IMR-90 (cell line): ENCODE measurements at regions not wholly inside any gene's neighbourhood (a gene's known extent, or its start where the extent isn't known, plus 50 kb on each side); places are given as distances from the start of the nearest gene placed in this dataset.

Source experiments
- ATAC-seq: fragments of 200-7000 bp; cut with Tn5 transposase; 2 replicates; pipeline ENCODE4 v1.9.1; 2020; ENCODE audit warnings: low read depth, mild to moderate bottlenecking, moderate library complexity
- BruUV-seq: library from RNA; stranded (reverse); fragments of 400-500 nt; replicated peaks from 2 replicates; lab custom pipeline; 2021; lab: Mats Ljungman, UMichigan
- CTCF ChIA-PET: fragments of 300-600 bp; formaldehyde crosslinking; extraction: SDS; loops from one replicate; lab custom pipeline; 2021; ENCODE audit warnings: antibody characterized with exemption; lab: Yijun Ruan, JAX
- POLR2A ChIA-PET: fragments of 300-600 bp; sonication (Branson Sonifier 250); formaldehyde crosslinking; loops from one replicate; lab custom pipeline; 2022; ENCODE audit warnings: antibody characterized with exemption; ENCODE audit not compliant: unreplicated experiment; lab: Charles Lee
- DNase-seq: peaks from one replicate; pipeline ENCODE4 v3.0.0; 2013
- H2AFZ ChIP-seq: replicated peaks from 2 replicates; pipeline ENCODE3; 2013; ENCODE audit warnings: low read length, mild to moderate bottlenecking; ENCODE audit not compliant: poor library complexity
- H2AK5ac ChIP-seq: 2 replicates; pipeline ENCODE4 v1.6.1; 2013; ENCODE audit warnings: low read depth, low read length, inconsistent platforms
- H2AK9ac ChIP-seq: replicated peaks from 2 replicates; pipeline ENCODE3; 2013; ENCODE audit warnings: mild to moderate bottlenecking, low read depth, low read length, moderate library complexity; ENCODE audit not compliant: poor library complexity
- H2BK120ac ChIP-seq: 2 replicates; pipeline ENCODE4 v1.6.1; 2013; ENCODE audit warnings: low read depth, low read length, inconsistent platforms
- H2BK15ac ChIP-seq: 3 replicates; pipeline ENCODE4 v1.6.1; 2013; ENCODE audit warnings: low read depth, low read length, inconsistent platforms
- H2BK20ac ChIP-seq: 2 replicates; pipeline ENCODE4 v1.6.1; 2013; ENCODE audit warnings: low read depth, mild to moderate bottlenecking, inconsistent platforms, low read length, moderate library complexity
- H2BK5ac ChIP-seq: 2 replicates; pipeline ENCODE4 v1.6.1; 2013; ENCODE audit warnings: mild to moderate bottlenecking, low read depth, low read length, inconsistent platforms; ENCODE audit not compliant: poor library complexity, severe bottlenecking
- H3K14ac ChIP-seq: replicated peaks from 2 replicates; pipeline ENCODE4 v1.6.1; 2013; ENCODE audit warnings: low read depth, low read length, inconsistent platforms
- H3K18ac ChIP-seq: 2 replicates; pipeline ENCODE4 v1.6.1; 2013; ENCODE audit warnings: low read depth, low read length, control low read depth
- H3K23ac ChIP-seq: 2 replicates; pipeline ENCODE4 v1.6.1; 2013; ENCODE audit warnings: low read depth, low read length, inconsistent platforms
- H3K27ac ChIP-seq: 2 replicates; pipeline ENCODE4 v1.5.1; 2013; ENCODE audit warnings: mild to moderate bottlenecking, control low read depth, low read length; ENCODE audit not compliant: insufficient read depth
- H3K27me3 ChIP-seq: 2 replicates; pipeline ENCODE4 v1.6.1; 2013; ENCODE audit warnings: low read length; ENCODE audit not compliant: control insufficient read depth, insufficient read depth
- H3K36me3 ChIP-seq: 2 replicates; pipeline ENCODE4 v1.6.1; 2013; ENCODE audit warnings: low read length, mixed read lengths; ENCODE audit not compliant: control insufficient read depth, insufficient read depth
- H3K4ac ChIP-seq: 2 replicates; pipeline ENCODE4 v1.6.1; 2013; ENCODE audit warnings: low read depth, low read length, inconsistent platforms
- H3K4me1 ChIP-seq: 2 replicates; pipeline ENCODE4 v1.6.1; 2013; ENCODE audit warnings: low read length, mixed read lengths; ENCODE audit not compliant: control insufficient read depth, insufficient read depth
- H3K4me2 ChIP-seq: 2 replicates; pipeline ENCODE4 v1.6.1; 2013; ENCODE audit warnings: low read depth, mild to moderate bottlenecking, control low read depth, low read length, moderate library complexity
- H3K4me3 ChIP-seq: 2 replicates; pipeline ENCODE4 v1.5.1; 2013; ENCODE audit warnings: low read depth, mild to moderate bottlenecking, control low read depth, low read length, moderate library complexity; ENCODE audit not compliant: insufficient read depth
- H3K56ac ChIP-seq: 2 replicates; pipeline ENCODE4 v1.6.1; 2013; ENCODE audit warnings: low read length, inconsistent platforms; ENCODE audit not compliant: insufficient read depth; ENCODE audit errors: extremely low read depth
- H3K79me1 ChIP-seq, 2 experiments: 2 replicates each; pipeline ENCODE4 v1.6.1; 2013; ENCODE audit warnings: low read length in 2 of 2, inconsistent platforms in 1 of 2, low read depth in 1 of 2
- H3K9ac ChIP-seq: 2 replicates; pipeline ENCODE4 v1.6.1; 2013; ENCODE audit warnings: low read depth, low read length, control low read depth
- H3K9me1 ChIP-seq: 2 replicates; pipeline ENCODE4 v1.6.1; 2013; ENCODE audit warnings: low read length, inconsistent platforms; ENCODE audit not compliant: insufficient read depth
- H3K9me3 ChIP-seq: 2 replicates; pipeline ENCODE4 v1.6.1; 2013; ENCODE audit warnings: low read length; ENCODE audit not compliant: control insufficient read depth, insufficient read depth
- H4K20me1 ChIP-seq: 2 replicates; pipeline ENCODE4 v1.6.1; 2013; ENCODE audit warnings: low read length, inconsistent platforms; ENCODE audit not compliant: insufficient read depth
- H4K5ac ChIP-seq: 2 replicates; pipeline ENCODE4 v1.6.1; 2013; ENCODE audit warnings: mild to moderate bottlenecking, low read depth, low read length, control low read depth
- H4K8ac ChIP-seq, 2 experiments: 2 replicates each; pipeline ENCODE4 v1.6.1; 2013; ENCODE audit warnings: low read depth in 2 of 2, low read length in 2 of 2, control low read depth in 1 of 2, inconsistent platforms in 1 of 2
- H4K91ac ChIP-seq: 2 replicates; pipeline ENCODE4 v1.6.1; 2013; ENCODE audit warnings: low read depth, low read length, inconsistent platforms; ENCODE audit not compliant: insufficient read depth
- CHD1 ChIP-seq: IDR thresholded peaks from 2 replicates; pipeline ENCODE4 v1.6.1; 2012; ENCODE audit warnings: low read depth, low read length, improper control_type of control experiment
- RCOR1 ChIP-seq: IDR thresholded peaks from 2 replicates; pipeline ENCODE4 v1.6.1; 2012; ENCODE audit warnings: mild to moderate bottlenecking, low read length, improper control_type of control experiment; ENCODE audit not compliant: insufficient replicate concordance
- WGBS, 2 experiments: methylation state at CpG; one replicate each; pipeline versions ENCODE4 v1.1.5 to v1.1.7; 2013; ENCODE audit warnings: missing lambda C conversion rate in 2 of 2; ENCODE audit not compliant: insufficient read length in 1 of 2; ENCODE audit errors: extremely low coverage in 2 of 2; 5-methylcytosine and 5-hydroxymethylcytosine counted together
- dilution Hi-C: fragments of 300-500 bp; cut with HindIII; formaldehyde crosslinking; loops from one replicate; pipeline ENCODE4 v1.14.3; 2018; ENCODE audit warnings: low sequenced_read_pairs; ENCODE audit not compliant: unreplicated experiment
- in situ Hi-C: fragments of 300-500 bp; cut with MboI; formaldehyde crosslinking; loops from 3 replicates; pipeline ENCODE4 v1.14.3; 2019; ENCODE audit warnings: low sequenced_read_pairs, inconsistent platforms, mixed read lengths
- intact Hi-C: fragments of 100-400 bp; cut with micrococcal nuclease; formaldehyde crosslinking; loops from 2 replicates; pipeline ENCODE4 v1.10.0; 2022

GRCh38 chrX:7788334-7788733, 54.6 kb upstream of the VCX start:
- H2BK15ac ChIP-seq = no peak overlapping the region
- H2BK120ac ChIP-seq = no peak overlapping the region
- H3K4ac ChIP-seq = no peak overlapping the region
- H3K18ac ChIP-seq = no peak overlapping the region
- no peaks in the 10 kb centered on the region for H4K20me1 ChIP-seq
- no peak overlapping the region for H3K56ac ChIP-seq
- H2BK5ac ChIP-seq = no peak overlapping the region
- no peak overlapping the region for H4K91ac ChIP-seq
- H3K36me3 ChIP-seq = no peaks in the 10 kb centered on the region
- ATAC-seq (no peak), DNase-seq (no peak)
- no peak overlapping the region for H4K8ac ChIP-seq
- no peak overlapping the region for H2BK20ac ChIP-seq
- intact Hi-C loops = no loop called here
- H4K5ac ChIP-seq = no peak overlapping the region
- POLR2A ChIA-PET = no interaction called here
- dilution Hi-C loops = no loop called here
- H3K79me1 ChIP-seq = no peaks in the 10 kb centered on the region
- no peak overlapping the region for H2AK5ac ChIP-seq
- no peaks in the 10 kb centered on the region for H3K27me3 ChIP-seq
- no peak overlapping the region for H3K23ac ChIP-seq
- WGBS, 2 experiments = no CpG with 5 or more reads among the region's 1 CpG
- H3K14ac ChIP-seq = no peak overlapping the region
- TF ChIP-seq RCOR1 = no peak
- TF ChIP-seq CHD1 = no peak
- no peak overlapping the region for H3K4me3 ChIP-seq
- in situ Hi-C loops = no loop called here
- CTCF ChIA-PET = no interaction called here
- no peak overlapping the region for H2AK9ac ChIP-seq
- H3K4me1 ChIP-seq = no peaks in the 10 kb centered on the region
- H3K27ac ChIP-seq = no peak overlapping the region
- no peak overlapping the region for H3K9ac ChIP-seq
- BruUV-seq = no TSS peak
- H3K4me2 ChIP-seq = no peak overlapping the region
- H3K9me3 ChIP-seq = peaks cover 9% of the 10 kb centered on the region; the same call in 1 of the 2 replicates
- no peaks in the 10 kb centered on the region for H3K9me1 ChIP-seq
- H2AFZ ChIP-seq = no peak overlapping the region
